CD4-positive, alpha-beta T cell treated with Interleukin-4 for 4 hours (primary cell): ENCODE measurements at regions not wholly inside any gene's neighbourhood (a gene's known extent, or its start where the extent isn't known, plus 50 kb on each side); places are given as distances from the start of the nearest gene placed in this dataset.

ENCODE experiments used
- DNase-seq: peaks from one replicate; pipeline ENCODE4 v3.0.0-alpha.2; 2020

DNA sequence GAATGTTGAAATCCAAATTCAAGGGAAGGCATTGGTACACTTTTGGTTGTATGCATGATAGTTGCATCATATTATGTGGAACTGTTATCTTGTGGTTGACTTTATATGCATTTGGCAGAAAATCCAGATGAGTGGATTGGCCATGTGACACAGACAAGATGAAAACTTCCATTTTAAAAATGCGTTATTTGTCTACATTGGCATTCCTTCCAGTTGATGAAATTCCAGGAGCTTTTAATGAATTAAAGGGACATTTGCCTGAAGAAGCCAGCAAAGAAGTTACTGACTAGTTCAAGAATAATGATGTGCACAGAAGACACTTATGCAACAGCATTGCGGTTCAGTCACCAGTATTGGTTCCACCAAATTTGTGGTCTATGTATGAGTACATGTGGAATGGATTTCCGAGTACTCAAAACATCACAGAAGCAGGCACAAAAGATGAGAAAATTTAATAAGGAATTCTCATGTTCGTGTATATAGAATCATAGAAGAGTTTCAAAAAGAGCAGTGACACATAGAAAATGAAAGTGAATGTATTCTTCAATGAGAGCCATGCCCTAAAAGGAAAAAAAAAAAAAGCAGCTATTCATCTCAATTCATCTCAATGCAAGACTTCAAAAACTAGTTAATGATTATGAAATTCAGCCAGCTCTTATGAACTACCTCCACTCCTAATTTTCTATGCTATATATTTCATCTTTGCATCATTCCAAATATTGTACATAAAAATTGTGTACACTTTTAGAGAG is 232.1 kb downstream of the RBM43 start:
- DNase-seq: no peak

DNA sequence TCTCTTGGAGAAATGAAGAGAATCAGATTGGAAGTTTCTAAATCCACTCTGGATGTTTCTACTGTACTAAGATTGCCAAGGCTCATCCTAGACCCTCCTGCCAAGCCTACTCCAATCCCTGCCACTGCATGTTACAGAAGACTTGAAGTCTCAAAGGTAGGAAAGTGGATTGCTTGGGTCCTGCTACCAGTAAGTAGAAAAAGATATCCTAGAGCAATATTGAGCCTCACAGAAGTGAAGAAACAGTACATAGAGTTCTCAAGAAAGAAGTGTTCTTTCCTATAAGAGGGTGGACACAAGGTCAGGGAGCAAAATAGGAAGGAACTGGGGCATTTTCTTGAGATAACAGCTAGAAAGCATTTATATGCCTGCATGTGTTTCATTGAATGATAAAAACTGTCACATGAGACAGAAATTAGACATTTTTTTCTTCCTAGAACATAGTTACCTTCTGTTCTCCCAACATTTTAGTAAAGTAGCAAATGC is 232.9 kb downstream of the RBM43 start:
- no peak for DNase-seq

DNA sequence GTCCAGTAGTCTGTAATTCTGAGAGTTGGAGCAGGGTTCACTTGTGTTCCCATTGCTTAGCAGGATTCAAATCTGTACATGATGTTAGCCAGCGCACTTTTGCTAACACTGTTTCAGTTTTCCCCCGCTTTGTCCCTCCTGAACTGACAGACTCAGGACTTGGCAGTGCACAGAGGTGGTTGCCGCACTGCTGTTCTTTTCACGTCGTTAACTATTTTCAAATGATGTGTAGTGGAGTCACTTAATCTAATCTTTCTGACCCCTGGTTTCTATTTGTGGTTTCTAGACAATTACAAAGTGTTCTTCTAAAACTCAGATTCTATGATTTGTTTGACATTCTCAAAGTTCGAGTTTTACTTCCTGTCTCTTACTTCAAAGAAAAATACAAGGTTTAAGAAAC is 234.5 kb downstream of the RBM43 start:
- no peak for DNase-seq

DNA sequence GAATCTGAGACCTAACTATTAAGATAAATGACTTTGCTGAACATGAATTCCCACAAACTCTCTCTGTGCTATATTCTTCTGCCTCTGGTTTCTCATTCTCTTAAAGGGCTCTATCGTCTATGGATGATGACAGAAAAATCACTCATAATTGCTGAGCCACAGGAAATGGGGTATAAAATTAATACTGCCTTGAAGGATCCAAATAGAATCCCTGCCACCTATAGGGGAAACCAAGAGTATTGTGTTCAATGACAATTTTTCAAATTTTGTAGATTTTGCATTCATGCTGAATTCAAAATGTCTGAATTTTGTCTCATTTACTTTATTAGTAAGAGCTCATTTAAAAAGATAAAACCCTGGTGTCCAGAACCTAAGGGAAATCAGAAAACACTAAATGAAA is 235.8 kb downstream of the RBM43 start:
- DNase-seq: no peak

DNA sequence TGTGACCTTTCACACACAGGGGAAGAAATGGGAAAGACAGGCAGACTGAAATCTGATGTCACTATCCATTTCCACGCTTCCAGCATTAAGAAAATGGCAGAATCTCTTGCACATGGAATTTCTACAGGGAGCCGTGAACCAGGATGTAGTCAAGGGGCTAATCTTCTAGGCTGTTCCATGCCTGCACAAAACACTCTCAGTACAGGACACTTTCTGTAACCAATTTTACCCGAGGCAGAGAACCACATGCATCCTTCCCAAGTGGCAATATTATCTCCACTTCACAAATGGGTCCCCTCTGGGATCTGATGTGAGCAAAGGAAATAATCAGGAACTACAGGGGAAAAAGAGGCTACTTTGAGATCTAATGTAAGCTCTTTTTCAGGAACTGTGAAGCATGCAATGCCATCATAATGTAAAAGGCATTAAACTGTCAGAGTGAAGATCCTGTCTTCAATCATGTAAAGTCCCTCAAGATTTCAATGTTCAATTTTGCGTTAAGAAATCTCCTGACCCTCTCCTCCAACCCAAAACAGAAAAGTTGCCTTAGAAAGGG is 236.9 kb downstream of the RBM43 start:
- DNase-seq: no peak

DNA sequence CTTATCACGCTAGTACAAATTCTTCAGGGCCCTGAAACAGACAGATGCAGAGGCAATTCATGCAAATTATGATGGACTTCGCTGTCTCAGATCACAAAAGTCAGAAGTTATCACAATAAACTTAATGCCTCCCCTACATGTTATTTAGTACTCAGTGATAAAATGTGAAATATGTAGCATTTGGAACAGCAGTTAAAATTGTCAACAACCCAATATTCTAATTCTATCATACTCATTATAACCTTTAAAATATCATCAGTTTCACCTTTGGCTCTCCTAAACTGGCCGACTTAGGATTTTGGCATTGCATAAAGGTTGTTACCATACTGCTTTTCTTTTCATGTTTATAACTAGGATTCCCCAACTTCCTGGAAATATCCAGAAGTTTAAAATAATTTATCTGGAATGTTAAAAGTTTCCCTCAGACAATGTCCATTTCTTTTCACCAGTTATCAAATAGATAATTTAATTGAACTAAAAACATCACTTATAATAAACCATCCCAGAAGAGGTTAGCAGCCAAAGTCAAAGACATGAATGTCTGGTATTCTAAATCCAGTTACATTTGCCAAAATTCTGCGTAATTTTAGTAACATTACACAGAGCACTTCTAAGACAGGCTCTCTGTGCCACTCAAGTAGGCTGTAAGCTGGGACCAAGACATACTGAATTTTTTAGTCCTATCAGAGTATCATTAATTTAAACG is 239.8 kb downstream of the RBM43 start:
- DNase-seq: no peak

DNA sequence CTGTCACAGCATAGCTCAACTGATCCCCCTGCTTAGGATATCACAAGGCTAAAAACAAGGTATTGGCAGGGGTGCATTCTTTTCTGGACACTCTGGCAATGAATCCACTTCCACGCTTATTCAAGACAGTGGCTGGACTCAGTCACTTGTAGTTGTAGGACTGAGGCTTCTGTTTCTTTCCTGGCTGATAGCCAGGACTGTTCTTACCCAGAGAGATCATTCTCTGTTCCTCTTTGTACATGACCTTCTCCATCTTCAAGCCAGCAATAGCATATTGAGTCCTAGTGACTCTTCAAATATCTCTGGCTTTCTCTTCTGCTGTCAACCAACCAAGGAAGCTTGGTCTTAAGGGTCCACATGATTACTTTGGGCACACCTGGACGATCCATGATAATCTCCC is 241.3 kb downstream of the RBM43 start:
- no peak for DNase-seq

DNA sequence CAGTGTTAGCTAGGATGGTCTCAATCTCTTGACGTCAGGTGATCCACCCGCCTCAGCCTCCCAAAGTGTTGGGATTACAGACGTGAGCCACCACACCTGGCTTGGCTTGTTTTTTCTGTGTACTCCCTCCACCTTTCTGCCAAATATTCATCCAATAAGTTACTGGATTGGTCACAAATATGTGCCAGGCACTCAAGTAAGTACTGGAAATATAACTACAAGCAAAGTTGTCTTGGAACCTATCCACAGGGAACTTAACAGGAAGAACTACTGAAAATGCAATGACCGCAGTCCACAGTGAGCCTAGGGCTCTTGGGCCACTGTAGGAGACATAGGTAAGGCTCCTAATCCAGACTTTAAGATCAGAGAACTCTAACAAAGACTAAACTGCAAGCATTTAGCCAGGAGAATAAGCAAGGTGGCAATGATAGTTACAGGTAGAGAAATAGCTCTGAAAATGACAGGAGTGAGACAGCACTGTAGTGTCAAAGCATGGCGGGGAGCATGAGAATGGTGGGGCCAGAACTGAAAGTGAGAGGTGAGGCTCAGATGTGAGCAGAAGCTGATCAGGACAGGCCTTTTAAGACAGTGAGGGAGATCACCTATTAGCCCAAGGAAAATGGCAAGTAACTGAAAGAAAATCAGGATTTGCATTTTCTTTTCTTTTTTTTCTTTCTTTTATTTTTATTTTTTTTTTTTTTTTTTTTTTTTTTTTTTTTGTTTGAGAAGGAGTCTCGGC is 252.1 kb downstream of the RBM43 start:
- DNase-seq: no peak

DNA sequence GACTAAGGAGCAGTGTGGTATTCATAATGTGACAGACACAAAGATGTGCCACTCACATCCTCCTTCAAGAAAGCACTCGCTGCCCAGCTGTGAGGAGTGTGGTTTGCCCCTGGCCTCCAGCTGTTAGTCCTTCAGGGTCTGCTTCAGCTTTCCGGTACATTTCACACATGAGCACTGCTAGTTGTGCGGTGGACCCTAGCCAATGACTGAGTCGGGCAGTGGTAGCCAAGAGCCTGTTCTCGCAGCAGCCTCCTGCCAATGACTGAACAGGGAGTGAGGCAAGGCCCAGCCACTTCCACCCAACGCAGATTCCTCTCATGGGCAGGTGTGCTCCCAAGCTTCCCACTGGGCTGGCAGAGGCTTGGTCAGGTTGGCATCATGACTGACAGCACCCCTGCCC is 254.3 kb downstream of the RBM43 start:
- no peak for DNase-seq

DNA sequence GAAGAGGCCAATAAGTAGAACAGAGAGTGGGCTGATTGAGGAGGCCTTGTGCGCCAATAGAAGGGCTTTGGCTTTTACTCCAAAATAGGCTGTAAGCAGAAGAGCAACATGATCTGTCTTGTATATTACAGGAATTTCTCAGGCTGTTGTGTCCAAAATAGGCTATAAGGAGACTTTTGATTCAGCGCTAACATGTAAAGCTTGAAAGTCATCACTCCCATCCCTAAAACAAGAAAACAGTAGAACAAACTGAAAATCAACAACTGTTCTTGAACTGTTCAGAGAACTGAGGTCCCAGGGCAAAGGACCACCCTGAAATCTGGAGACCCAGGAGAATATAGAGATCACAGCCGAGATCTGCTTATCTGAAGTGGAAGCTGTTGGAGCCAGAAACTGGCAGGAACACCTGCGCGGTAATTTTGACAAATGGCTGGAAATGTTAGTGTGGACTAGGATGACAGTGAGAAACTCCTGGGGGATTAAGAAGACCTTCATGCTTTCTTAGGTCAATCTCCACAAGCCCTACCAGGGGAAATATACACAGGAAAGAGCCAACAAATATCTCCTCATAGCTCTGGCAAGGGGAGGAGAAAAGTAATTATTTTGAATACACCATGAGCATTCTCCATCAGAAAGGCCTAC is 258.6 kb downstream of the RBM43 start:
- no peak for DNase-seq

DNA sequence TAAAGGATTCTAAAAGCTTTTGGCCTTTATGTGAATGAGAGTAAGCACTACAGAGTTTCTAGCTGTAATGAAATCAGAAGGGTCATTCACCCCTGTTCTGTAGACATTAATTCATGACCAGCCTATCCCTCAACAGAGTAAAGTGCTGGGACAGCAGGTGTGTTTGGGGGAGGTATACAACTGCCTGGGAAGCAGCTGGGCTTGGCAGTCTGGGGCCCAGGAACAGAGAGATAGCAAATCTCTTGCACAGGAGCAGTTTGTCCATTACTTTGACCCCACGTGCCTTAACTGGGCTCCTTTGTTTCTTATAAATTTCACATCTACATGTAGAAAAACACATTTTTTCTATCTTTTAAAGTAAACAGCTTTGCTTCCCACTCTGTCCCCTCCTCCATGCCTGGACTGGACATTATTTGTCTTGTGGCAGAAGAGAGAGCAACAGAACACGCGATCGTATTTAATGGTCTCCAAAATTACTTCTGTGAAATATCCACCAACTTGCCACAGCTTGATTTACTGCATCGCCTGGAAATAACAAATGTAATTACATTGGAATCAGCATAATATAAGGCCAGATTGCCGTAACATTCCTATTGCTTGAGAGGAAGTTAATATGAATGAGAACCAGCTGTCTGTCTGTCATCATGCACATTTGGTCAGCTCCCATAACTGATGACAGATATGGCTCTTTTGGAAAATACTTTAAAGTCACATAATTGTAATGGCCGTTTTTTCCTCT is 263.8 kb downstream of the RBM43 start:
- no peak for DNase-seq

DNA sequence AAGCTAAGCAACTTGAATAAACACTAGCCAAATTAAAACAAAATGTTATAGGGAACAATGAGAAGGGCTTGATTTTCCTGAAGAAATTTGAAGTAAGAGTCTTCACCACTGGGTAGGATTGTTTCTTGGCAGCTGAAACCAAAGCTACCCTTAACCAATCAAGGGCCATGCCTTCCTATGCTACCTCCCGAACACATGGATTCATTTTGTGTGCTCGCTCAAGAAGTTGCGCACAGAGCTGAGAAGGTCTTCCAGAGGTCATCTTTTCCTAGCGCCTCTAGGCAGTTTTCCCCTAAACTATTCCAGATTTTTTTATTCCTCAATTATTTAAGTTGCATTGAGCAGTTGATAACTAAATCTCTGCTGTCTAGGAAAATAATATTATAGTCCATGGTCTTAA is 264.6 kb downstream of the RBM43 start:
- no peak for DNase-seq

DNA sequence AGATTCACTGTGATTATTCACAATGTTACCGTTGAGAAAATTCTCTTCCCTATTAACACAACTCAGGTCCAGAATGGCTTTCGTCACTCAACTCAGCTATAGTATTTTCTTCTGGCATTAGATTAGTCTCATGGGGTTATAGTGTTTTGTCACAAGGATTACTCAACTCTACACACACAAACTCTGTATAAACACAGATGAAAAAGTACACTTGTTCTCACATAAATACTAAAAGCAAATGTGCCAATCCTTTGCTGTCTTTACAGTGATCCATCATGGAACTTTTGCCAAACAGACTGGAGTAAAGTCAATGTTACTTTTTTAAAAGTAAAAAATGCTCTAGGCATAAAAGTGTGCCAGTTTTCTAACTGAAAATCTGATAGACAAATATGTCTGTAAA is 267.6 kb downstream of the RBM43 start:
- no peak for DNase-seq

DNA sequence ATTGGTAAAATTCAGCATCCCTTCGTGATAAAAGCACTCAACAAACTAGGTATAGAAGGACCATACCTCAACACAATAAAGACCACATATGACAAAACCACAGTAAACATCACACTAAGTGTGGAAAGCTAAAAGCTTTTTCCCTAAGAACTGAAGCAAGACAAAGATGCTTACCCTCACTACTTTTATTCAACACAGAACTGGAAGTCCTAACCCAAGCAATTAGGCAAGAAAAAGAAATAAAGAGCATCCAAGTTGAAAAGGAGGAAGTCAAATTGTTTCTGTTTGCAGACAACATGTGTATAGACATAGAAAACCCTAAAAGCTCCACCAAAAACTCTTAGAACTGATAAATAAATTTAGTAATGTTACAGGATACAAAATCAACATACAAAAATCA is 271.7 kb downstream of the RBM43 start:
- no peak for DNase-seq

DNA sequence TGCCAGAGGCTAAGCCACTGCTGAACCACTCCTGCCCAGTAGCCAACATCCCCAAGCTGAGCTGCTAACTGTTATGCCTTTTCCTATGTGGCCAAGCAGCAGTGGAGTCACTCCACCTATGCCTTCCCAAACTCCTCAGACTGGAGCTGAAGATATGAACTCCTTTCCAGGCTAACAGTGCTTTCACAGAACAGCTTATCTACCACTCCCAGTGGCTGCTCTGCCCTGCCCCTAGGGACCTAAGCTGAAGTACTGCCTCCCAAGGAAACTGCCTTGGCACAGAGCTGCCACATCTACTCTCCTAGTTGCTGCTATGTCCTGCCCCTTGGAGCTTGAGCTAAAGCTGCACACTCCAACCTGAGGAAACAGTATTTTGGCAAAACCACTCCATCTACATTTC is 275.9 kb downstream of the RBM43 start:
- DNase-seq: no peak

DNA sequence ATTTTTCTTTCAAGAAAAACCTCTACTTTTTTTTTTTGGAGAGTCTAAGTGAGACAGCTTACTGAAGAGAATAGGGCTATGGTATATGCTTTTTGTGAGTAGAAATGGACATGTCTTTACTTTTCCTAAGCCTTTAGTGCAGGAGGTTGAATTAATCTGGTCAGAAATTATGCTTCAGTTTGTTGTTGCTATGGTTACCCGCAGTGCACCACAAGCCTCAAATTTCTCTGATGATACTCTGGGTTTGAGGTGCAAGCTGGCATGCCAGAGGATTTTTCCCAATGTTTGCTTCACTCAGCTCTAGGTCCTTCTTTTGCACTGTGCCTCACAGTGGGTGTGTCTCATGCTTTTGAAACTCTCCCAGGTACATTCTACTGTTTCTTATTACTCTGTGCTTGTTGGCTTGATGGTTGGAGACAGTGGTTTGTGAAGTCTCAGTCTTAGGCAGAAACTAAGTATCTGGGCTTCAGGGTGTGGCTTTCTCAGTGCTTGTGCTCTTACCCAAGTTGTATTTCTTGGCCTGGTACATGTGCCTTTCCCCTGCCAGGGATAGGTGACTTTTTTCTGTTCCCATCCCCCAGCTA is 278.3 kb downstream of the RBM43 start:
- no peak for DNase-seq

DNA sequence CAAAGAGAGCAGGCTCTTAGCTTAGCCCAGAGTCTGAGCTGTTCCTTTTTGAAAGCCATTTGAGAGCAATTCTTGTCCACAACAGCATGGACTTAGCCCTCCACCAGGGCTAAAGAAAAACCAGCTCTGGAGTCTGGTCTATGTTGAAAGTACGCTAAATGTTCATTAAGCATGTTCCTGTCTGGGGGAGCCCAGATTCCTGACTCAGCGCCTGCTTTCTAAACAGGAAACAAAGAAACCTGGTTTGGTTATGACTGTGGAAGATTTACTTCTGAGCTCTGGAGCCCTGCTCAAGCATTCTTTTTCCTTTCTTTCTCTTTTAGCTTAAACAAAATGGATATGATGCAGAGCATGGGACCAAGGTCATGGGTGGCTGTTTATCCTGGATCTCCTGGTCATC is 279.8 kb downstream of the RBM43 start:
- no peak for DNase-seq

DNA sequence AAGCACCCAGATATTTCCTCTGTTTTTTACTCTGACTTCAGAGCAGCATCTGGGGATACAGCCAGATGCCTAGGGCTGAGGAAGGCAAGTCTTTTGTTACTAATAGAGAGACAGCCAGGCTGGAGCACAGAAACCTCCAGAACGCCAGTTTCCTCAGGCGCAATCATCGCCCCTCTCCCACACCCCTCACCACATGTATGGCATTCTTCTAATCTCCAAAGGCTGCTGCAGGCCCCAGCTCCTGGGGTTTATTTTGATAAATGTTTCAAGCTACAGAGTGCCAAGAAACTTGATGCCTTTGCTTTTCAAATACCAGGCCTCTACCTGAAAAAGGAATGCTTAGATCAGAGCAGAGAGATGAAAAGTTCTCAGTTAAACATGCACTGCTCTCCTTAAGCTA is 283.6 kb downstream of the RBM43 start:
- DNase-seq: no peak

DNA sequence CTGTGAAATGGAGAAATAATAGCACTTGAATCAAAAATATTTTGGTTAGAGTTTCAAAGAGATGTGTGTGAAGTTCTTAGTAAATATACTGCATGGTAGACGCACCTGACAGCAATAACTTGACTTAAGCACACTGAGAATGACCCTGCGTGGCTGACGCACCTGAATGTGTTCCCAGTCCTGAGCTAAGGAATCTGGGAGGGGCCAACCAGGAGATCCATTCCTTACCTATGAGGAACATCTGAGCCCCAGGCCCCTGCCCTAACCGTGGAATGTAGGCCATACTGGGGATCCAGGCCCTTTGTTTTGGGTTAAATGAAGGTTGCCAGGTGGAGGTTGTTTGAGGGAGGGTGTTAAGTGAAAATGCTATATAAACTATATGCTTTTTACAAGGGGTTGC is 284.4 kb downstream of the RBM43 start:
- DNase-seq: no peak

DNA sequence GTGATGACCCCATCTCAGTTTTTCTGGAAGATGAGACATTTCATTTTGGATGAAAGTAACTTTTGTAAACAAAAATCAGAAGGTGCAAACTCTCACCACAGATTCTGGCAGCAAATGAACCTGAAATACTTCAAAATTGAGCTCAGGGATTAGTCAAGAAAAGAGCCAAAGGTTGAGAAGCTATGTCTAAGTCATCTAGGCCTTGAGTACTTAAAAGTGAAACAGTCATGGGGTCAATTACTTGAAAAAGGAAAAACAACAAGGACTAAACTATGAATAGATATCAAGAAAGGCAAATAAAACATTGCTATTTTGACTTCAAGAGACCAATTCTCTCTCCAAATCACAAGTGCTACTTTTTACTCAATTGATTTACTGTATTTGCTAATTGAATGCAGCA is 285.1 kb downstream of the RBM43 start:
- DNase-seq: no peak

DNA sequence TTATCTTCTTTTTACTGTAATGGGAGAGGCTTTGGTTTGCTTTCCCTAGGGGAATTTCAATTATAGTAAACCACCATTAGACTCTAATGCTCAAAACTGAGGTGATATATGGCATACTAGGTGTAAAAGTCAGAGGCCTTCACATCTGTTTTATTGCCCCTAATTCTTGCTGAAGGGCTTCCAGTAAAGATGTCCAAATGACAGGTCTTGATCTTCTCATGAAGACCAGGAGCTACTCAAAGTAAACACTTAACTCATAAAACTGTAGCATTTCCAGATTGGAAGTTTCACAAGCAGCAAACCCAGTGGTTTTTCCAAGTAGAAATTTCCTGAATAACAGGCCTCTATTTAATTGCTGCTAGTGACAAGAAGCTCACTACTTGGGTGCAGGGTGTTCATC is 286.8 kb downstream of the RBM43 start:
- DNase-seq: no peak

DNA sequence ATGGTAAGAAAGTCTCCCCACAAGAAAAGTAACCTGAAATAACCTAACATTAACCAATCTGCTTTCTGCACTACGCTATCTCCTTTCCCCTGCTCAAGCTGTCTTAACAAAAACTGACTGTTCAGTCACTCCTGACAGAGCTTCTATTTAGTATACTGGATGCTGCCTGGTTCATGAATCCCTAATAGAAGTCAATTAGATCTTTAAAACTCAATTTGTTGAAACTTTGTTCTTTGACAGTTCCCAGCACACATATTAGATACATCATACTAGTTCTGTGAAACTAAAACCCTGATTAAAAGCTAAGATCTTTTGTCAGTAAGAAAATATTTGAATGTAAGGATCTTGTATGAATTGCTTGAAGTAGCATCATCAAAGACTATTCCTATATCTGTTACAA is 287.4 kb downstream of the RBM43 start:
- DNase-seq: no peak
